Cardiac muscle cell (in vitro differentiated cells and primary cell): ENCODE measurements at regions not wholly inside any gene's neighbourhood (a gene's known extent, or its start where the extent isn't known, plus 50 kb on each side); places are given as distances from the start of the nearest gene placed in this dataset.

Experiments
- DNase-seq, 2 donors: peaks; one replicate each; pipeline versions ENCODE4 v3.0.0 to v3.0.0-alpha.2; 2010 to 2017; ENCODE audit warnings: low read depth in 1 of 2, low spot score in 1 of 2
- H3K27ac ChIP-seq: fragments of 200-600 bp; sonication (generic); 2 replicates; pipeline ENCODE4 v1.5.1; 2016
- H3K27me3 ChIP-seq: fragments of 200-600 bp; sonication (generic); 2 replicates; pipeline ENCODE4 v1.6.0; 2016; ENCODE audit warnings: control low read depth
- H3K36me3 ChIP-seq: fragments of 200-600 bp; sonication (generic); 2 replicates; pipeline ENCODE4 v1.5.1; 2016; ENCODE audit warnings: control low read depth
- H3K4me1 ChIP-seq: fragments of 200-600 bp; sonication (generic); 2 replicates; pipeline ENCODE4 v1.8.1; 2017; ENCODE audit warnings: low read depth, mild to moderate bottlenecking, mixed run types
- H3K4me3 ChIP-seq: fragments of 200-600 bp; sonication (generic); 2 replicates; pipeline ENCODE4 v1.5.1; 2016; ENCODE audit warnings: mild to moderate bottlenecking
- H3K9me3 ChIP-seq: fragments of 200-600 bp; sonication (generic); 2 replicates; pipeline ENCODE4 v1.5.1; 2017; ENCODE audit warnings: low read depth, mild to moderate bottlenecking, control low read depth
- TF ChIP-seq, protein P1 (sequence below): IDR thresholded peaks from 2 replicates; pipeline ENCODE4 v1.5.1; 2012; ENCODE audit warnings: low read depth, mild to moderate bottlenecking, low read length

DNA sequence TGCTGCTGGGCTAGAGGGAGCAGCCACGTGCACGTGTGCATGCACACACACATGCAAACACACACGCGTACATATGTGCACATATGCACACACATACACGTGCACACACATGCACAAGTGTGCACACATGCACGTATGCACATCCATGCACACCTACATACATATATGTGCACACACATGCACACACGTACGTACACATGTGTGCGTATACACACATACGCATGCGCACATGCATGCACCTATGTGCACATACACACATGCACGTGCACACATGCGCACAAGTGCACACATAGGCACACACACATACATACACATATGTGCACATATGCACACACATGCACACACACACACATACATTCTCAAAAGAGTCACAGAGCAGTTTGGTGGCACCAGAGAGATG lies 85.9 kb upstream of the SLC25A33 start:
- TF ChIP-seq, protein P1, sequence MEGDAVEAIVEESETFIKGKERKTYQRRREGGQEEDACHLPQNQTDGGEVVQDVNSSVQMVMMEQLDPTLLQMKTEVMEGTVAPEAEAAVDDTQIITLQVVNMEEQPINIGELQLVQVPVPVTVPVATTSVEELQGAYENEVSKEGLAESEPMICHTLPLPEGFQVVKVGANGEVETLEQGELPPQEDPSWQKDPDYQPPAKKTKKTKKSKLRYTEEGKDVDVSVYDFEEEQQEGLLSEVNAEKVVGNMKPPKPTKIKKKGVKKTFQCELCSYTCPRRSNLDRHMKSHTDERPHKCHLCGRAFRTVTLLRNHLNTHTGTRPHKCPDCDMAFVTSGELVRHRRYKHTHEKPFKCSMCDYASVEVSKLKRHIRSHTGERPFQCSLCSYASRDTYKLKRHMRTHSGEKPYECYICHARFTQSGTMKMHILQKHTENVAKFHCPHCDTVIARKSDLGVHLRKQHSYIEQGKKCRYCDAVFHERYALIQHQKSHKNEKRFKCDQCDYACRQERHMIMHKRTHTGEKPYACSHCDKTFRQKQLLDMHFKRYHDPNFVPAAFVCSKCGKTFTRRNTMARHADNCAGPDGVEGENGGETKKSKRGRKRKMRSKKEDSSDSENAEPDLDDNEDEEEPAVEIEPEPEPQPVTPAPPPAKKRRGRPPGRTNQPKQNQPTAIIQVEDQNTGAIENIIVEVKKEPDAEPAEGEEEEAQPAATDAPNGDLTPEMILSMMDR: no peak
- no peaks in the 10 kb centered on the region for H3K27me3 ChIP-seq
- H3K4me1 ChIP-seq: peaks cover 15% of the 10 kb centered on the region
- H3K4me3 ChIP-seq: no peak overlapping the region
- no peak for DNase-seq
- no peaks in the 10 kb centered on the region for H3K9me3 ChIP-seq
- H3K27ac ChIP-seq: no peak overlapping the region
- H3K36me3 ChIP-seq: no peaks in the 10 kb centered on the region

DNA sequence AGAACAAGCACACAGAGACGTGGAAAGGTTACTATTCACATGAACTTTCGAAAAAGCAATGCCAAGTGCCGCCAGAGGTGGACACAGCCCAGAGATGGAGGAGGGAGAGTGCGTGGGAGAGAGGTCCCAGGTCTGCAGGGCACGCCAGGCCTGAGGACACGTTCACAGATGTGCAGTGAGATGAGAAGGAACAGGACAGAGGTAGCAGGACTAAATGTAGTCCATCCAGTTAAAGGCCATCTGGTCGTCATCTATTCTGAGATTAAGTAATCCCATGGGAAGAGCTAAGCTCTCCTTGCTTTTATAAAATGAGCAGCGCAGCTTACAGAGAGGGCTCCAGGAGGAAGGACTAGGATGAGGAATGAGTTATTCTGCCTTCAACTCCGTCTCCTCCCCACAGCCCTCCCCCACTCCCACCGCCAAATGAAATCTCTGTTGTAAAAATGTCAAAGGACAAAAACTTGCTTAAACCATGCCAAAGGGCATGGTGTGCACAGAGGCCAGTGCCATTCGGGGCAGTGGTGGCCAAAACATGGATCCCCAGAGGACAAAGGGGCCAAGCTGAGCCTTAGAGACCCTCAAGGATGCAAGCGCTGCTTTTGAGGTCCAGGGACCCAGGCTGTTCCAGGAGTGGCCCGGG lies 85.4 kb upstream of the SLC25A33 start:
- no peaks in the 10 kb centered on the region for H3K27me3 ChIP-seq
- H3K4me3 ChIP-seq: no peak overlapping the region
- no peak for DNase-seq
- H3K27ac ChIP-seq: no peak overlapping the region
- H3K36me3 ChIP-seq: no peaks in the 10 kb centered on the region
- no peaks in the 10 kb centered on the region for H3K9me3 ChIP-seq
- peaks cover 10% of the 10 kb centered on the region for H3K4me1 ChIP-seq
- TF ChIP-seq, protein P1: no peak

DNA sequence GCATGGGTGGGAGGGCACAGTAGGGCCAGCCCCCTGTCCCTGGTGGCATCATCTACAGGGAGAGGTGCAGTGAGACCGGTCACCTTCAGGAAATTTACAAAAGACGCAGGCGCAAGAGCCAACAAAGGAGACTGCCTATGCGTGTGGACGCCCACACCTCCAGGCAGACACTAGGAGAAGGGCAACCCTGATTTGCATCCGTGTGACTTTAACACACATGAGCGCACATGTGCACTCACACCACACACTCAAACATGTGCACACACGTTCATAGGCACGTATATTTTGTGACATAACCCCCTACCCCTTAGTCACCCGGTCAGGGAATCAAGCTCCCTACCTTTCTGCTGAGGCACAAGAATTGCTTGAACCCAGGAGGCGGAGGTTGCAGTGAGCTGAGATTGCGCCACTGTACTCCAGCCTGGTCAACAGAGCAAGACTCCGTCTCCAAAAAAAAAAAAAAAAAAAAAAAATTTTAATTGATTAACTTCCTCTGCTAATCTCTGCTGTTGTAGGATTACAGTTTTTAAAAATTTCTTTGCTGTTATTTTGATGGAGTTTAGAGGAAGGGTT lies 84.7 kb upstream of the SLC25A33 start:
- no peaks in the 10 kb centered on the region for H3K36me3 ChIP-seq
- no peak for DNase-seq
- H3K9me3 ChIP-seq: no peaks in the 10 kb centered on the region
- TF ChIP-seq, protein P1: no peak
- H3K27me3 ChIP-seq: no peaks in the 10 kb centered on the region
- peaks cover 3% of the 10 kb centered on the region for H3K4me1 ChIP-seq
- no peak overlapping the region for H3K4me3 ChIP-seq
- no peak overlapping the region for H3K27ac ChIP-seq

DNA sequence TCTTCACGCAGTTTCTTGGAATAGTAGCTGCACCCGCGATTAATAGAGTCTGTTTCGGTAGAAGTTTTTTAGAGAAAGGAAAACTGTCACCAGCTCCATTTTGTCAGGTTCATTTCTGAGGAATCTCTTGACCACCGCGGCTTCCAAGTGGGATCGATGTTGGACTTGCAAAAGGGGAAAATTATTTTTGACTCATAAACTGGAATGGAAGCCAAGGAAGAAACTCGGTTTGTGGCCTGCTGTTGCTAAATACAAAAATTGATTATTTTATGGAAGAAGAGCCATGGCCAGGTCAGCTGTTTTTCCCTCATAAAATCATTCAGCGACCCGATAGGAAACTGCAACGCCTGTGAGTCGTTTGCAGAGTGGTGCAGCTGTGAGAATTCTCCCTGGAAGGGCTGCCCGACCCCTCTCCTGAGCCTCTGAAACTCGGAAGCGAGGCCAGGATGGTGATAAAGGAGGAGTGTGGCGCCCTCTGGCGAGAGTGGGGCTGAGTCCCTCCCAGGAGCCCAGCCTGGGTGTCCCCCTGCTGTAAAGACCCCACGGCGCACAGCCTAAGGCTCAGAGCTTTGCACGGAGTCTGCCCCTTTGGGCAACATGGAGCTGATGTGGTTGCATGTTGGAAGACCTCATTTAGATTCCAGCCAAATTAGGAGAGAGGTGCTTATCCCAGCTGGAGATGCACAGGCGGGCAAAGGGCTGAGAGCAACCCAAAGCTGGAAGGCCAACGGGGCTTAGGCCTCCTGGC lies 83.6 kb upstream of the SLC25A33 start:
- Histone ChIP-seq H3K36me3 (no peaks in the 10 kb centered on the region), H3K4me3 (no peak overlapping the region), H3K27me3 (no peaks in the 10 kb centered on the region), H3K9me3 (no peaks in the 10 kb centered on the region), H3K27ac (no peak overlapping the region), H3K4me1 (no peaks in the 10 kb centered on the region)
- TF ChIP-seq, protein P1: peak; percentile 93
- peak; percentile 76 to 88 for DNase-seq

DNA sequence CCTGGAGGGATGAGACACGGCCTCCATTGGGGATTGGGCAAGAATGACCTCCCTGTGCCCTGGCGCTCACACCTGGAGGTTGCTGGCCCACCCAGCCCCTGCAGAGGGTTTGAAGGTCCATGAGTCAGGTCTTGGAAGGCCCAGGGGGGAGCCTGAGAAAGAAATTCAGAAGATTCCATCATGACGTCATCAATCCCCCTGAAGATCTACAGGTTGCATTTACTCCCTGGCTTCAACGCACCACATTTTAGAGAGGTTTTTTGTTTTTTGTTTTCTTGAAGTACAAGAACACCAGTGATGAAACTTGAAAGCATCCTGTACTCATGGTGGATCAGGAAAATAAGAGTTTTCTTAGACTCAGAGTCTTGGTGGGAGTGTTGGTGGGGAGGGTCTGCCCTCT lies 82.4 kb upstream of the SLC25A33 start:
- Histone ChIP-seq H3K4me1 (no peaks in the 10 kb centered on the region), H3K36me3 (no peaks in the 10 kb centered on the region), H3K27ac (no peak overlapping the region), H3K4me3 (no peak overlapping the region), H3K9me3 (no peaks in the 10 kb centered on the region), H3K27me3 (no peaks in the 10 kb centered on the region)
- TF ChIP-seq, protein P1: no peak
- no peak for DNase-seq
